ENCODE measurements at regions not wholly inside any gene's neighbourhood (a gene's known extent, or its start where the extent isn't known, plus 50 kb on each side); places are given as distances from the start of the nearest gene placed in this dataset.

DNA sequence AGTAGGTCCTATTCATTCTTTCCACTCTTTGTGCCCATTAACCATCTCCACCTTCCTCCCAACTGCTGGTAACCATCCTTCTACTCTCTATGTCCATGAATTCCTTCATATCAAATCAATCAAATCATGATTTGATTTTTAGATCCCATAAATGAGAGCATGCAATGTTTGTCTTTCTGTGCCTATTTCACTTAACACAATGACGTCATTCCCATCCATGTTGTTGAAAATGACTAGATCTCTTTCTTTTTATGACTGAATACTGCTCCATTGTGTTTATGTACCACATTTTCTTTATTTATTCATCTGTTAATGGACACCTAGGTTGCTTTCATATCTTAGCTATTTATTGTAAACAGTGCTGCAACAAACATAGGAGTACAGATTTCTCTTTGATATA, 827.3 kb upstream of the NRXN1 start:
- ATAC-seq = no peak
- intact Hi-C loops (cut with micrococcal nuclease) = no loop called here

DNA sequence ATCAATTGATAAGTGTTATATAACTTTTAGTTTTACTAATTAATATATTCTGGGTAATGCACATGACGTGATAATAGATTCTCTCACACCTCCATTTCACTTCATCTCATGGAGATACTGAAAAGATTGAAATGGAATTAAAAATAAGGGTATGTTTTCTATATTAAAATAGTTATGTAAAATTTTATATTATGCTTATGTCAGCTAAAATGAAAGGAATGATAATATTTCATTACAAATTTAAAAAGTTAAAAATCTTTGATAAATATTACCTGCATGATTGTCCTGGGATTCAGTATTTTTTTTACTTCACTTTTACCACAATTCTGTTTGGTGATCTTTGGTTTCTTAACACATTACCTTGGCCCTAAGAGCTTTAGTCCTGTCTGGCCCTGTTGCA, 823.8 kb upstream of the NRXN1 start:
- Mint-ChIP-seq H3K4me3 (no peak overlapping the region), H3K27me3 (no peaks in the 10 kb centered on the region), H3K36me3 (ENCODE audit: low read depth) (no peaks in the 10 kb centered on the region), H3K9me3 (peaks cover 4% of the 10 kb centered on the region), H3K4me1 (ENCODE audit: low read depth) (no peaks in the 10 kb centered on the region), H3K27ac (no peak overlapping the region)
- TF ChIP-seq, protein P1, sequence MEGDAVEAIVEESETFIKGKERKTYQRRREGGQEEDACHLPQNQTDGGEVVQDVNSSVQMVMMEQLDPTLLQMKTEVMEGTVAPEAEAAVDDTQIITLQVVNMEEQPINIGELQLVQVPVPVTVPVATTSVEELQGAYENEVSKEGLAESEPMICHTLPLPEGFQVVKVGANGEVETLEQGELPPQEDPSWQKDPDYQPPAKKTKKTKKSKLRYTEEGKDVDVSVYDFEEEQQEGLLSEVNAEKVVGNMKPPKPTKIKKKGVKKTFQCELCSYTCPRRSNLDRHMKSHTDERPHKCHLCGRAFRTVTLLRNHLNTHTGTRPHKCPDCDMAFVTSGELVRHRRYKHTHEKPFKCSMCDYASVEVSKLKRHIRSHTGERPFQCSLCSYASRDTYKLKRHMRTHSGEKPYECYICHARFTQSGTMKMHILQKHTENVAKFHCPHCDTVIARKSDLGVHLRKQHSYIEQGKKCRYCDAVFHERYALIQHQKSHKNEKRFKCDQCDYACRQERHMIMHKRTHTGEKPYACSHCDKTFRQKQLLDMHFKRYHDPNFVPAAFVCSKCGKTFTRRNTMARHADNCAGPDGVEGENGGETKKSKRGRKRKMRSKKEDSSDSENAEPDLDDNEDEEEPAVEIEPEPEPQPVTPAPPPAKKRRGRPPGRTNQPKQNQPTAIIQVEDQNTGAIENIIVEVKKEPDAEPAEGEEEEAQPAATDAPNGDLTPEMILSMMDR (IDR thresholded peaks at IDR 0.05) = no peak
- ATAC-seq (no peak), DNase-seq (no peak)
- intact Hi-C loops (cut with micrococcal nuclease) = no loop called here
- ChIA-PET CTCF (no interaction called here), POLR2A (no interaction called here)

More for the DNA sequence above, 827.3 kb upstream of the NRXN1 start:
- no peak for DNase-seq
- Mint-ChIP-seq H3K27ac (no peak overlapping the region), H3K4me3 (no peak overlapping the region), H3K9me3 (peaks cover 4% of the 10 kb centered on the region), H3K4me1 (ENCODE audit: low read depth) (no peaks in the 10 kb centered on the region), H3K27me3 (no peaks in the 10 kb centered on the region), H3K36me3 (ENCODE audit: low read depth) (no peaks in the 10 kb centered on the region)
- POLR2A ChIA-PET = no interaction called here
- TF ChIP-seq, protein P1 (IDR thresholded peaks at IDR 0.05) = no peak
- CTCF ChIA-PET = no interaction called here

DNA sequence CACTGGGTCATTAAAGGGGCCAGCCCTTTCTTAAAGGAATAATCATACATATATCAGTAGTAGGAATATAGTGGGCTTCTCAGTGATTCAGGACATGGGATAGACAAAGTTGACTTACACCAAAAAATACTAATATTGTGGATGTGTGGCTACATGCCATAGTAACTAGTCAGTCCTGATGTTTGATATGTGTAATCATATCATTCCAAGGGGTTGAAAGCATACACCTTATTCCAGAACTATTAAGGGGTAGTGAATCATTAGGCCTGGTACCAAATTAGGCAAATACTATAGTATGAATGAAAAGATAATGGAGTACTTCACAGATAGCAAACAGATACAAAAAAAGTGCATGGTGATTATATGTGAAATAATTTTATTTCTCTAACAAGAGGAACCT, 814.9 kb upstream of the NRXN1 start:
- H3K4me1 Mint-ChIP-seq (ENCODE audit: low read depth) = no peaks in the 10 kb centered on the region
- no peaks in the 10 kb centered on the region for H3K36me3 Mint-ChIP-seq (ENCODE audit: low read depth)
- no peaks in the 10 kb centered on the region for H3K27me3 Mint-ChIP-seq
- peaks cover 8% of the 10 kb centered on the region for H3K9me3 Mint-ChIP-seq
- DNase-seq = no peak
- POLR2A ChIA-PET = no interaction called here
- no peak overlapping the region for H3K4me3 Mint-ChIP-seq
- CTCF ChIA-PET = no interaction called here
- ATAC-seq = no peak
- intact Hi-C loops (cut with micrococcal nuclease) = no loop called here
- TF ChIP-seq, protein P1 (IDR thresholded peaks at IDR 0.05) = no peak
- no peak overlapping the region for H3K27ac Mint-ChIP-seq

DNA sequence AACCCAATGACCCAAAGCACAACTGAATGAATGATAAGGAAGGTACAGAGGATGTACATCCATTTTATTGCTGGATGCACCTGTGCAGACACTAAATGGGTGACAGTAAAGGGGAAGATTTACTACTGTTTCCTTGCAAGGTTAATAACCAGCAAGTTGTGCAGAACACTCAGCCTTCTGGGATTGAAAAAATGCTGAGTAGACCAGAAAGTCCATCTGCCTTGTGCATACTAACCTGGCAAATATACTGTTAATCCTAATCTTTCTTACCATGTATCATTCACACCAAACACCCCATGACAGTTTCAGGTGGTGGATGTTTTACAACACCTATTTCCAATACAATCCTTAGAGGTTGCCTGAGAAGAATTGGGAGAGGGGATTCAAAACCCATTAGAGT, 814.1 kb upstream of the NRXN1 start:
- TF ChIP-seq, protein P1 (IDR thresholded peaks at IDR 0.05) = no peak
- ATAC-seq (no peak), DNase-seq (no peak)
- Mint-ChIP-seq H3K4me1 (ENCODE audit: low read depth) (no peaks in the 10 kb centered on the region), H3K9me3 (peaks cover 10% of the 10 kb centered on the region), H3K4me3 (no peak overlapping the region), H3K36me3 (ENCODE audit: low read depth) (no peaks in the 10 kb centered on the region), H3K27ac (no peak overlapping the region), H3K27me3 (no peaks in the 10 kb centered on the region)
- ChIA-PET POLR2A (no interaction called here), CTCF (no interaction called here)
- intact Hi-C loops (cut with micrococcal nuclease) = no loop called here

DNA sequence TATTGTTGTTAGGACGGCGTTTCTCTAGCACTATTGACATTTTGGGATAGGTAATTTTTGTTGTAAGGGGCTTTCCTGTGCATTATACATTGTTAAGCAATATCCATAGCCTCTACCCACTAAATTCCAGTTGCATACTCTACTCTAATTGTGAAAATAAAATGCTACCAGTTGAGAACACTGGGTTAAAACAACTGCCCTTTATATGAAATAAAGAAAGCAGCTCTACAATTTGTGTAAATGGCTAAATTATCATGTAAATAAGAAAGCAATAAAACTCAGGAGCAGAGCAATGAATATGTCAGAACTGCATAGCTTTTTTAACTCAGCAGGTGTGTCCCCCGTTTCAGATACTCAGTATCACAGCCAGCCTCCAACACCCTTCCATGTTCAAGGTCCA, 812.7 kb upstream of the NRXN1 start:
- ChIA-PET POLR2A (no interaction called here), CTCF (no interaction called here)
- intact Hi-C loops (cut with micrococcal nuclease) = no loop called here
- Mint-ChIP-seq H3K9me3 (peaks cover 11% of the 10 kb centered on the region), H3K27me3 (no peaks in the 10 kb centered on the region), H3K36me3 (ENCODE audit: low read depth) (no peaks in the 10 kb centered on the region), H3K4me3 (no peak overlapping the region), H3K27ac (no peak overlapping the region), H3K4me1 (ENCODE audit: low read depth) (no peaks in the 10 kb centered on the region)
- DNase-seq (no peak), ATAC-seq (no peak)
- TF ChIP-seq, protein P1 (IDR thresholded peaks at IDR 0.05) = no peak
